NCI-H748 treated with DMSO at 0.1 percent for 48 hours (cell line): ENCODE measurements at regions not wholly inside any gene's neighbourhood (a gene's known extent, or its start where the extent isn't known, plus 50 kb on each side); places are given as distances from the start of the nearest gene placed in this dataset.

ENCODE experiments used
- DNase-seq: peaks from one replicate; lab custom pipeline; 2025; lab: John Stamatoyannopoulos, UW

DNA sequence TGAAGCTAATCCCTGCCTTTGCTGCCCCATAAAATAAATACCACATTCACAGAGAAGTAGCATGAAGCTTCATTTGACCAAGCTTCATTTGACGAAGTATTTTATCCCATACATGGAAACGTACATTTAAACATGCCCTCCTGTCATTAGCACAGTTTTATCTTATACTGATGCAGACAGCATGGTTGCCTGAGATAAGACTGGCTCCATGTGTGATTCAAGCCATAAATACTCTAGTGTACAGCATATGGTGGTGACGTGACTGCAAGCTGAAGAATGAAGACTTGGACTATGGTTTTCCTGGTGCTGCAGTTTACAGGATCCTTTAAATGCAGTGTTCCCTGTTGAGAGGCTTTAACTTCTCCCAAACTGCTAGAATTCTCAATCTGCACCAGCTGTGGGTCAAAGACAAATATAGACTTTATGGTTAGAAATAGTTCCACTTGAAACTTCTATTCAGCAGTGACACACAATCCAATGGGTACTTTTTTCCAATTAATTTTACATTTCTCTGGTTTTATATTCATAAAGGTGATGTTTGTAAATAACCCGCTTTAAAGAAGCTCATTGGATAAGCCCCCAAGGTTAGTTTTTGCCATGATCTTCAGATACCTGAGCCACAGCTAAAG, 64.9 kb downstream of the CYB561 start:
- no peak for DNase-seq

DNA sequence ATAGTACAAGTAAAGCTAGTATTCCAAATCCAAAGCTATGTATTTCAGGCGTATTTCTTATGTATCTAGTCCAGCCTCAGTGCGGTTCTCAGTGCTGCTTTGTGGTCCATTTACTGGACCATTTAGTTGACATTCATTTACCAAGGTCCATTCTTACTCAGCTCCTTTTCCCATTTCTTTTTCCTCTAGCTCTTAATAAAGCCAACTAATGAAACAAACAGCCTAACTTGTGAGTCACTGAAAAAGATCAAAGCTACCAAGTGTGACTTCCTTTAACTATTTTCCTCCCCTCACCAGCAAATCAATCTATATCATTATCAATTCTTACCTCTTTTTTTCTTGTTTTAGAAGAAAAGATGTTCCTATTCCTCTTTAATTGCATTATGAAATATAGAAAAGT, 64.0 kb downstream of the CYB561 start:
- no peak for DNase-seq
